ENCODE measurements at regions not wholly inside any gene's neighbourhood (a gene's known extent, or its start where the extent isn't known, plus 50 kb on each side); places are given as distances from the start of the nearest gene placed in this dataset.
"Not testable (repeated sequence)": the region's sequence is repeated elsewhere in the genome, so short reads cannot be mapped to it uniquely, and the experiment has no call there.

GRCh38 chr1:79499541-79499940, 493.0 kb upstream of the ADGRL4 start:
- Histone ChIP-seq H3K27ac (ENCODE audit: low read depth, low read length, poor library complexity, severe bottlenecking) (no peak overlapping the region), H3K9me2 (ENCODE audit: insufficient read depth, low read length) (no peaks in the 10 kb centered on the region; the same call in 1 of the 2 replicates), H3K79me2 (ENCODE audit: insufficient read depth, low read depth, low read length) (no peaks in the 10 kb centered on the region), H3K4me1 (ENCODE audit: insufficient read depth, low read length, poor library complexity, severe bottlenecking) (peaks cover 26% of the 10 kb centered on the region), H3K9me3 (ENCODE audit: low read length) (no peaks in the 10 kb centered on the region), H2AFZ (ENCODE audit: low read length) (no peak overlapping the region), H3K4me3 (ENCODE audit: low read depth, low read length, poor library complexity, severe bottlenecking) (no peak overlapping the region), H3K36me3 (ENCODE audit: insufficient read depth, low read length) (no peaks in the 10 kb centered on the region; the same call in 1 of the 2 replicates), H3K4me2 (ENCODE audit: low read length) (no peak overlapping the region), H4K20me1 (ENCODE audit: insufficient read depth, low read length) (no peaks in the 10 kb centered on the region)
- ChIA-PET CTCF (ENCODE audit: unreplicated experiment) (no interaction called here), POLR2A (interaction anchor here (1.0 to 1.5 kb wide), 2 partner anchors 11 to 27 kb away, joined by 3 read pairs; no protein-coding TSS in a partner anchor)
- DNase-seq (ENCODE audit: low spot score), result no peak
- no peak for TF ChIP-seq CTCF (conservative IDR thresholded peaks at IDR 0.05; ENCODE audit: low read length)
- no peak for TF ChIP-seq EZH2phosphoT487 (IDR thresholded peaks at IDR 0.05; ENCODE audit: borderline replicate concordance, low read depth, low read length)
- intact Hi-C loops (cut with micrococcal nuclease; ENCODE audit: unreplicated experiment), result loop anchor here (5.0 to 10.0 kb wide), 3 partner anchors 185 to 473 kb away; no protein-coding TSS in a partner anchor
- BruUV-seq (replicated peaks), result no TSS peak

- peak; percentile 79 for DNase-seq (ENCODE audit: low spot score)
- Histone ChIP-seq H3K79me2 (ENCODE audit: insufficient read depth, low read depth, low read length) (no peaks in the 10 kb centered on the region), H3K4me3 (ENCODE audit: low read depth, low read length, poor library complexity, severe bottlenecking) (no peak overlapping the region), H4K20me1 (ENCODE audit: insufficient read depth, low read length) (no peaks in the 10 kb centered on the region), H3K4me1 (ENCODE audit: insufficient read depth, low read length, poor library complexity, severe bottlenecking) (peaks cover 15% of the 10 kb centered on the region), H3K9me3 (ENCODE audit: low read length) (no peaks in the 10 kb centered on the region), H3K36me3 (ENCODE audit: insufficient read depth, low read length) (no peaks in the 10 kb centered on the region; the same call in 1 of the 2 replicates), H3K9me2 (ENCODE audit: insufficient read depth, low read length) (no peaks in the 10 kb centered on the region; the same call in 1 of the 2 replicates), H2AFZ (ENCODE audit: low read length) (peak overlapping the region; percentile 7; the same call in 1 of the 2 replicates), H3K4me2 (ENCODE audit: low read length) (no peak overlapping the region), H3K27ac (ENCODE audit: low read depth, low read length, poor library complexity, severe bottlenecking) (no peak overlapping the region)
- intact Hi-C loops (cut with micrococcal nuclease; ENCODE audit: unreplicated experiment), result loop anchor here (2.0 to 10.0 kb wide), 4 partner anchors 188 to 720 kb away; no protein-coding TSS in a partner anchor
- ChIA-PET CTCF (ENCODE audit: unreplicated experiment) (no interaction called here), POLR2A (interaction anchor here (0.6 kb wide), 3 partner anchors 181 to 527 kb away, joined by 3 to 4 read pairs (median 3); no protein-coding TSS in a partner anchor)
- TF ChIP-seq CTCF (conservative IDR thresholded peaks at IDR 0.05; ENCODE audit: low read length) (peak; percentile 100), EZH2phosphoT487 (IDR thresholded peaks at IDR 0.05; ENCODE audit: borderline replicate concordance, low read depth, low read length) (no peak)
- BruUV-seq (replicated peaks), result no TSS peak
These were observed 490.8 kb upstream of the ADGRL4 start for GRCh38 chr1:79497193-79497773.

GRCh38 chr1:79496129-79496528, 489.6 kb upstream of the ADGRL4 start:
- ChIA-PET POLR2A (interaction anchor here (0.8 kb wide), 1 partner anchor 9 kb away, joined by 3 read pairs; no protein-coding TSS in a partner anchor), CTCF (ENCODE audit: unreplicated experiment) (no interaction called here)
- no peak for DNase-seq (ENCODE audit: low spot score)
- TF ChIP-seq EZH2phosphoT487 (IDR thresholded peaks at IDR 0.05; ENCODE audit: borderline replicate concordance, low read depth, low read length), result no peak
- no peak for TF ChIP-seq CTCF (conservative IDR thresholded peaks at IDR 0.05; ENCODE audit: low read length)
- no peaks in the 10 kb centered on the region for H4K20me1 ChIP-seq (ENCODE audit: insufficient read depth, low read length)
- no peaks in the 10 kb centered on the region for H3K79me2 ChIP-seq (ENCODE audit: insufficient read depth, low read depth, low read length)
- peak overlapping the region; percentile 85; the same call in 1 of the 2 replicates for H2AFZ ChIP-seq (ENCODE audit: low read length)
- no peaks in the 10 kb centered on the region; the same call in 1 of the 2 replicates for H3K9me2 ChIP-seq (ENCODE audit: insufficient read depth, low read length)
- H3K4me2 ChIP-seq (ENCODE audit: low read length), result no peak overlapping the region
- no peak overlapping the region for H3K27ac ChIP-seq (ENCODE audit: low read depth, low read length, poor library complexity, severe bottlenecking)
- peaks cover 15% of the 10 kb centered on the region for H3K4me1 ChIP-seq (ENCODE audit: insufficient read depth, low read length, poor library complexity, severe bottlenecking)
- H3K4me3 ChIP-seq (ENCODE audit: low read depth, low read length, poor library complexity, severe bottlenecking), result no peak overlapping the region
- intact Hi-C loops (cut with micrococcal nuclease; ENCODE audit: unreplicated experiment), result loop anchor here (2.0 to 10.0 kb wide), 4 partner anchors 189 to 721 kb away; no protein-coding TSS in a partner anchor
- no TSS peak for BruUV-seq (replicated peaks)
- no peaks in the 10 kb centered on the region; the same call in 1 of the 2 replicates for H3K36me3 ChIP-seq (ENCODE audit: insufficient read depth, low read length)
- H3K9me3 ChIP-seq (ENCODE audit: low read length), result no peaks in the 10 kb centered on the region

GRCh38 chr1:79493702-79494101, 487.2 kb upstream of the ADGRL4 start:
- CTCF ChIA-PET (ENCODE audit: unreplicated experiment); DNase-seq (ENCODE audit: low spot score); H3K79me2 ChIP-seq (ENCODE audit: insufficient read depth, low read depth, low read length); H3K36me3 ChIP-seq (ENCODE audit: insufficient read depth, low read length); H3K27ac ChIP-seq (ENCODE audit: low read depth, low read length, poor library complexity, severe bottlenecking); H3K9me3 ChIP-seq (ENCODE audit: low read length); BruUV-seq (replicated peaks); H4K20me1 ChIP-seq (ENCODE audit: insufficient read depth, low read length); H3K4me3 ChIP-seq (ENCODE audit: low read depth, low read length, poor library complexity, severe bottlenecking); H3K9me2 ChIP-seq (ENCODE audit: insufficient read depth, low read length); H3K4me2 ChIP-seq (ENCODE audit: low read length); H2AFZ ChIP-seq (ENCODE audit: low read length): not testable (repeated sequence)
- POLR2A ChIA-PET, result interaction anchor here (0.6 to 0.7 kb wide), 2 partner anchors 12 to 17 kb away, joined by 4 to 5 read pairs; no protein-coding TSS in a partner anchor
- peaks cover 15% of the 10 kb centered on the region for H3K4me1 ChIP-seq (ENCODE audit: insufficient read depth, low read length, poor library complexity, severe bottlenecking)
- intact Hi-C loops (cut with micrococcal nuclease; ENCODE audit: unreplicated experiment), result loop anchor here (10.0 kb wide), 2 partner anchors 191 to 281 kb away; no protein-coding TSS in a partner anchor
